ENCODE measurements at regions not wholly inside any gene's neighbourhood (a gene's known extent, or its start where the extent isn't known, plus 50 kb on each side); places are given as distances from the start of the nearest gene placed in this dataset.

GRCh38 chr4:59938166-59938565 lies 1262.0 kb upstream of the ADGRL3 start:
- no peak for TF ChIP-seq CTCF (IDR thresholded peaks at IDR 0.05; ENCODE audit: extremely low read depth, insufficient read depth, missing control alignments)
- DNase-seq (ENCODE audit: low spot score) = no peak
- in situ Hi-C loops (cut with MboI; ENCODE audit: low pct_unique_long_range_greater_than_20kb, low sequenced_read_pairs, unreplicated experiment) = no loop called here

GRCh38 chr4:59945277-59945676 lies 1254.8 kb upstream of the ADGRL3 start:
- no peak for DNase-seq (ENCODE audit: low spot score)
- TF ChIP-seq CTCF (IDR thresholded peaks at IDR 0.05; ENCODE audit: extremely low read depth, insufficient read depth, missing control alignments) = no peak
- in situ Hi-C loops (cut with MboI; ENCODE audit: low pct_unique_long_range_greater_than_20kb, low sequenced_read_pairs, unreplicated experiment) = no loop called here

- in situ Hi-C loops (cut with MboI; ENCODE audit: low pct_unique_long_range_greater_than_20kb, low sequenced_read_pairs, unreplicated experiment) = no loop called here
- no peak for TF ChIP-seq CTCF (IDR thresholded peaks at IDR 0.05; ENCODE audit: extremely low read depth, insufficient read depth, missing control alignments)
- no peak for DNase-seq (ENCODE audit: low spot score)
Observed at GRCh38 chr4:59945716-59946115, 1254.4 kb upstream of the ADGRL3 start.

GRCh38 chr4:59956366-59956765 lies 1243.8 kb upstream of the ADGRL3 start:
- no peak for TF ChIP-seq CTCF (IDR thresholded peaks at IDR 0.05; ENCODE audit: extremely low read depth, insufficient read depth, missing control alignments)
- in situ Hi-C loops (cut with MboI; ENCODE audit: low pct_unique_long_range_greater_than_20kb, low sequenced_read_pairs, unreplicated experiment) = no loop called here
- DNase-seq (ENCODE audit: low spot score) = no peak

GRCh38 chr4:59960143-59960542 lies 1240.0 kb upstream of the ADGRL3 start:
- in situ Hi-C loops (cut with MboI; ENCODE audit: low pct_unique_long_range_greater_than_20kb, low sequenced_read_pairs, unreplicated experiment) = no loop called here
- no peak for TF ChIP-seq CTCF (IDR thresholded peaks at IDR 0.05; ENCODE audit: extremely low read depth, insufficient read depth, missing control alignments)
- DNase-seq (ENCODE audit: low spot score) = no peak

GRCh38 chr4:59966758-59967157 lies 1233.4 kb upstream of the ADGRL3 start:
- no peak for DNase-seq (ENCODE audit: low spot score)
- TF ChIP-seq CTCF (IDR thresholded peaks at IDR 0.05; ENCODE audit: extremely low read depth, insufficient read depth, missing control alignments) = no peak
- in situ Hi-C loops (cut with MboI; ENCODE audit: low pct_unique_long_range_greater_than_20kb, low sequenced_read_pairs, unreplicated experiment) = no loop called here

GRCh38 chr4:59968796-59969195 lies 1231.3 kb upstream of the ADGRL3 start:
- no peak for DNase-seq (ENCODE audit: low spot score)
- in situ Hi-C loops (cut with MboI; ENCODE audit: low pct_unique_long_range_greater_than_20kb, low sequenced_read_pairs, unreplicated experiment) = no loop called here
- TF ChIP-seq CTCF (IDR thresholded peaks at IDR 0.05; ENCODE audit: extremely low read depth, insufficient read depth, missing control alignments) = no peak

Measured in GM13977 (cell line).